Prostate gland (tissue), 2 donors: ENCODE measurements at regions not wholly inside any gene's neighbourhood (a gene's known extent, or its start where the extent isn't known, plus 50 kb on each side); places are given as distances from the start of the nearest gene placed in this dataset.

Source experiments
- DNase-seq: peaks from one replicate; pipeline ENCODE4 v3.0.0-alpha.2; 2019; ENCODE audit warnings: low spot score
- H3K27ac ChIP-seq, 2 donors: fragments of 200-600 bp; sonication (generic); 2 replicates each; pipeline ENCODE4 v1.5.1; 2017 to 2019
- H3K27me3 ChIP-seq: fragments of 200-600 bp; sonication (generic); replicated peaks from 2 replicates; pipeline ENCODE4 v1.5.1; 2019; ENCODE audit not compliant: insufficient read depth
- H3K36me3 ChIP-seq, 2 donors: fragments of 200-600 bp; sonication (generic); 1 replicate in 1 of 2; 2 replicates in 1 of 2; pipeline versions ENCODE4 v1.5.1 to v1.8.1; 2017 to 2019
- H3K4me1 ChIP-seq: fragments of 200-600 bp; sonication (generic); replicated peaks from 2 replicates; pipeline ENCODE4 v1.5.1; 2019
- H3K4me3 ChIP-seq, 2 donors: fragments of 200-600 bp; sonication (generic); 2 replicates each; pipeline ENCODE4 v1.5.1; 2017 to 2019
- H3K9me3 ChIP-seq: fragments of 200-600 bp; sonication (generic); 2 replicates; pipeline ENCODE4 v1.5.1; 2017
- CTCF ChIP-seq, 4 experiments: fragments of 200-600 bp in 2 of 4; fragments of 450-650 bp in 2 of 4; sonication (generic) in 2 of 4; IDR thresholded peaks; 1 replicate in 3 of 4; 2 replicates in 1 of 4; pipeline ENCODE4 v1.5.1; 2016 to 2019; ENCODE audit warnings: antibody characterized with exemption in 4 of 4, mild to moderate bottlenecking in 2 of 4, moderate library complexity in 2 of 4
- POLR2A ChIP-seq: fragments of 450-650 bp; IDR thresholded peaks from one replicate; pipeline ENCODE4 v1.6.1; 2016; ENCODE audit warnings: antibody characterized with exemption, mild to moderate bottlenecking
- POLR2AphosphoS5 ChIP-seq: sonication (generic); formaldehyde crosslinking; IDR thresholded peaks from one replicate; pipeline ENCODE4 v1.6.1; 2017; ENCODE audit warnings: antibody characterized with exemption
- WGBS: methylation state at CpG from one replicate; pipeline ENCODE4 v1.1.5; 2018; 5-methylcytosine and 5-hydroxymethylcytosine counted together
- intact Hi-C: fragments of 100-400 bp; cut with DNase I; formaldehyde crosslinking; loops from one replicate; pipeline ENCODE4 v1.14.2; 2022

- Histone ChIP-seq H3K36me3 (no peaks in the 10 kb centered on the region), H3K4me3 (no peak overlapping the region), H3K9me3 (no peaks in the 10 kb centered on the region), H3K27ac (no peak overlapping the region), H3K4me1 (no peaks in the 10 kb centered on the region), H3K27me3 (no peaks in the 10 kb centered on the region)
- DNase-seq = no peak
- intact Hi-C loops = no loop called here
- no peak for TF ChIP-seq CTCF (IDR thresholded peaks at IDR 0.05)
- TF ChIP-seq POLR2AphosphoS5 = no peak
- no peak for TF ChIP-seq POLR2A
- 59% methylated on average over 1 of the region's 1 CpG for WGBS
These were observed 350.6 kb upstream of the NCAM2 start for GRCh38 chr21:20647607-20648006.

- intact Hi-C loops = no loop called here
- 92% methylated on average over 5 of the region's 5 CpGs for WGBS
- H3K9me3 ChIP-seq = no peaks in the 10 kb centered on the region
- TF ChIP-seq POLR2A (no peak), CTCF (IDR thresholded peaks at IDR 0.05) (no peak), POLR2AphosphoS5 (no peak)
- H3K36me3 ChIP-seq = no peaks in the 10 kb centered on the region
- no peaks in the 10 kb centered on the region for H3K27me3 ChIP-seq
- H3K27ac ChIP-seq = no peak overlapping the region
- H3K4me1 ChIP-seq = no peaks in the 10 kb centered on the region
- no peak overlapping the region for H3K4me3 ChIP-seq
- no peak for DNase-seq
These were observed 349.0 kb upstream of the NCAM2 start for GRCh38 chr21:20649231-20649630.

GRCh38 chr21:20652846-20653245 lies 345.4 kb upstream of the NCAM2 start:
- Histone ChIP-seq H3K27me3 (no peaks in the 10 kb centered on the region), H3K36me3 (no peaks in the 10 kb centered on the region), H3K9me3 (no peaks in the 10 kb centered on the region), H3K4me3 (no peak overlapping the region), H3K4me1 (no peaks in the 10 kb centered on the region), H3K27ac (no peak overlapping the region)
- DNase-seq = no peak
- TF ChIP-seq CTCF (IDR thresholded peaks at IDR 0.05) (no peak), POLR2A (no peak), POLR2AphosphoS5 (no peak)
- 90% methylated on average over 4 of the region's 4 CpGs for WGBS
- intact Hi-C loops = no loop called here

- H3K4me3 ChIP-seq = no peak overlapping the region
- intact Hi-C loops = no loop called here
- no peaks in the 10 kb centered on the region for H3K4me1 ChIP-seq
- TF ChIP-seq CTCF (IDR thresholded peaks at IDR 0.05) (no peak), POLR2A (no peak), POLR2AphosphoS5 (no peak)
- H3K27ac ChIP-seq = no peak overlapping the region
- no peaks in the 10 kb centered on the region for H3K36me3 ChIP-seq
- no peaks in the 10 kb centered on the region for H3K27me3 ChIP-seq
- DNase-seq = no peak
- WGBS = 57% methylated on average over 4 of the region's 4 CpGs
- H3K9me3 ChIP-seq = no peaks in the 10 kb centered on the region
These were observed 337.0 kb upstream of the NCAM2 start for GRCh38 chr21:20661246-20661645.

GRCh38 chr21:20661745-20662422 lies 336.3 kb upstream of the NCAM2 start:
- H3K4me1 ChIP-seq = no peaks in the 10 kb centered on the region
- no peak overlapping the region for H3K27ac ChIP-seq
- no peak for DNase-seq
- no peaks in the 10 kb centered on the region for H3K9me3 ChIP-seq
- no peaks in the 10 kb centered on the region for H3K27me3 ChIP-seq
- TF ChIP-seq POLR2A (no peak), POLR2AphosphoS5 (no peak), CTCF (IDR thresholded peaks at IDR 0.05) (no peak)
- no peaks in the 10 kb centered on the region for H3K36me3 ChIP-seq
- no peak overlapping the region for H3K4me3 ChIP-seq
- intact Hi-C loops = no loop called here
